GM20431 (cell line): ENCODE measurements at regions not wholly inside any gene's neighbourhood (a gene's known extent, or its start where the extent isn't known, plus 50 kb on each side); places are given as distances from the start of the nearest gene placed in this dataset.

Experiments
- in situ Hi-C: fragments of 300-500 bp; cut with MseI, MboI; formaldehyde crosslinking; loops from one replicate; pipeline ENCODE4 v1.15.0; 2020; ENCODE audit warnings: low sequenced_read_pairs; ENCODE audit not compliant: unreplicated experiment

GRCh38 chr2:105626212-105626965 lies 118.3 kb upstream of the NCK2 start:
- in situ Hi-C loops, result no loop called here

DNA sequence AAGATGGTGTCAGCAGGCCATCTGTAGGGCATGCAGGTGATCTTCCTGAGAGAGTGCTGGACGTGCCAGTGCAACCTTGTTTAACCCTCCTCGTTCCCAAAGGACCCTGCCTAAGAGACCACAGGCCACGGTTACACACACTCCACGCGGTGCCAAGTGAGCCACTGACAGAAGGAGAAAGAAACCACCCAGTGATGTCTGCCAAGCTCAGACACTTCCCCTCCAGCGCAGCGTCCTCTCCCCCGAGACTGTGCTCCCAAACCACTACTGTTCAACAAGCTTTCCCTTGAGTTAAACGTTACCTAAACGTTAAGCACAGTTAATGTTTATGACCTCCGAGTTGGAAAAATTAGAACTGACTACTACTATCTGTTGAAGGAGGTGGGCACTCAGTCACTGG lies 119.1 kb upstream of the NCK2 start:
- in situ Hi-C loops, result no loop called here

- in situ Hi-C loops, result no loop called here
Observed at GRCh38 chr2:105621038-105621437, 123.7 kb upstream of the NCK2 start.

GRCh38 chr2:105618351-105618659 lies 126.4 kb upstream of the NCK2 start:
- in situ Hi-C loops, result no loop called here

DNA sequence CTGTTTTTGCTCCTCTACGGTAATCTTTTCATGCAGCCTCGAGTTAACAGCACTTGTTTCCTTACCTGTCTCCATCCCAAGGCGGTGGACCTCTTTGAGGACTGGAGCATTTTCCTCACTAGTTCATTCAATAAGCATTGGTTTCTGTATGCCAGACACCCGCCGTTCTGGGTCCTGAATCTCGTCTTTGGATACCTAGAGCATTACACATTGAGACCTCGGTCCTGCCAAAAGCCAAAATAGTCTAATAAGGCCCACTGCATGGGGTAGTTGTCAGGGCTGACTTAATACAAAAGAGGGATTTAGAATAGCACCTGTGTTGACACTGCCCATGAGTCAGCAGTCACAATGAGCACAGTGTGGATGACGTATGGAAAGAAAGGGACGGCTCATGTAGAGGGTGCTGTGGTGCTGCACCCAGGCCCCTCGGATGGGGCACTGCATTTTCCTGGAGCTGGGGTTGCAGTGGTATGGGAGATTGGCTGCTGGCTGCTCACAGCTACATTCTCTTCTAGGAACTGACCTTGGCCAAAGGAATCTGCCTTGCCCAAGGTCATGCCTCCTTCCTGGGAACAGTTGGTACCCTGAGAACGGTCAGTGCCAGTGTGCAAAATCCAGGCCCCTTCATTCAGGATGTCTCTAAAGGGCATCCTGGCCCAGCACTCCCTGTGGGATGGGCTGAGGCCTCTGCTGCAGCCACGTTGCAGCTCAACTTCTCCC lies 126.9 kb upstream of the NCK2 start:
- in situ Hi-C loops, result no loop called here

DNA sequence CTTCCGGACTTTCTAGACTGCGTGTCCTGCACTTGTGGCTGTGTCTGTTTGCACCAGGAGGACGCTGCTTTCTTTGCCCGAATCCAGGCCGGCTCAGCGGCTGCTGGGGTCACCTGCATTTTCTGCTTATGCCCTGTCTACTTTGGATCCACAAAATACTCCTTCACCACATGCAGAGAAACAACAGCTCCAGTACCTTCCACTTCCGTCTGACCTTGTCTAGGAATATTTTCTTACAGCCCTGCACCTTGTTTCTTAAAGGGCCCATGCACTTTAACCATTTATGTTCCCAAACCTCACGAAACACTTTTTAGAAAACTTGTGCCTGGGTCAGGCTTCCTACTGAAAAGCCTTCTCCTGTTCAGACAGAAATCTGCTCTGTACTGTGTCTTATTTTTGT lies 129.4 kb upstream of the NCK2 start:
- in situ Hi-C loops, result no loop called here

GRCh38 chr2:105611811-105612424 lies 132.8 kb upstream of the NCK2 start:
- in situ Hi-C loops, result no loop called here

- in situ Hi-C loops, result no loop called here
Observed at GRCh38 chr2:105611333-105611637, 133.4 kb upstream of the NCK2 start.

DNA sequence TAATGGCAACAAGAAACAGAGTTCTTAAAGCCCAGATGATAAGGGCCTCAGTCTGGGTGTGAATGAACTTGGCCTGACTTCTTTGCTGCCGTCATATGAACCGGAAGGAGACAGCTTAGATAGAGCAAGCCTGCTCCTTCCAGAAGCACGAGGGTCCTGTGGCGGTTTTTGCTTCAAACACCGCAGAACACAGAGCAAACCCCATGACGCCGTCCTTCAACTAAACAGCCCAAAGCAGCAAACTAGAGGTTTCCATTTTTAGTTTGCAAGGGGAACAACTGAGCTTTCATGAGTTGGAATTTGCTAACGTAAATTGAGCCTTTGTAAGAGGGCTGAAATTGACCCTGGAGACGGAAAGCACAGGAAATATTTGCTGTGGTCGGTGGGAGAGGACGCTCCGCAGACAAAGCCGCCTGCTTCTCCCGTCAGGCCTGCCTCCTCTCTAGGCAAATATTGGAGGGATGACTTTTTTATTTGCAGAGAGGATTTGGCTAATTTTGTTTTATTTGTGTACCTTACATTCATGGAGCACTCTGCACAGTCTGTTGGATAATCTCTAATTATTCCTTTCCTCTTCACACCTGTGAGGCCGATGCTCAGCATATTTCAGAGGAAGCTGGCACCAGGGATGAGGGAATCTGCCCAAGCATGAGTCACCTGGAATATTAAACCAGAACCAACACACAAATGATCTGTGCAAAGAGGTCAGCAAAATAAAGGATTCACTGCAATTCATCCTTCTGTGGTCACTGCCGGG lies 134.0 kb upstream of the NCK2 start:
- in situ Hi-C loops, result no loop called here

GRCh38 chr2:105609746-105610402 lies 134.8 kb upstream of the NCK2 start:
- in situ Hi-C loops, result no loop called here

DNA sequence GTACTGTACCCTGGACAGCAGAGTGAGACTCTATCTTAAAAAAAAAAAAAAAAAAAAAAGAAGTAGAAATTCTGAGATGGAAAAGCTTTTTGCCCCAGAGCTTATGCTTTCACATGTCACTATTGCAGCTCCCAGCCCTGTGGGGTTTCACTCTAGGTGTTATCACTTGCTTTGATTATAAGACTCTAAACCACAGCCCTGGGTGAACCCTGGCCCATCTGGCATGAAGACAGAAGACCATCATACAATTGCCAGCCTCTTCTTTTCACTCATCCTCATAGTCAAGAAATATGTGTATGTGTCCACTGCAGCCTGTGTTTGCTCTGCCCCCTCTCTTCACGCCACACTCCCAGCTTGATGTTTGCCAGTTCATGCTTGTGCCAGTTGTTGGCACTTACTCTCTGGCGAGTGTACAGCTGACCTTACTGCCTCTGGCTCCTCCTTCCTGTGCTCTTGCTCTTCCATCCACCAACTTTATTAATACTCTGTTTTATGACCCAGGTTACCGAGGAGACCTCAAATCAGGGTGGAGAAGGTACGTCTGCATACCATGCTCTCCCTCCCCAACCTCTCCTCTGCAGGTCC lies 136.7 kb upstream of the NCK2 start:
- in situ Hi-C loops, result no loop called here

DNA sequence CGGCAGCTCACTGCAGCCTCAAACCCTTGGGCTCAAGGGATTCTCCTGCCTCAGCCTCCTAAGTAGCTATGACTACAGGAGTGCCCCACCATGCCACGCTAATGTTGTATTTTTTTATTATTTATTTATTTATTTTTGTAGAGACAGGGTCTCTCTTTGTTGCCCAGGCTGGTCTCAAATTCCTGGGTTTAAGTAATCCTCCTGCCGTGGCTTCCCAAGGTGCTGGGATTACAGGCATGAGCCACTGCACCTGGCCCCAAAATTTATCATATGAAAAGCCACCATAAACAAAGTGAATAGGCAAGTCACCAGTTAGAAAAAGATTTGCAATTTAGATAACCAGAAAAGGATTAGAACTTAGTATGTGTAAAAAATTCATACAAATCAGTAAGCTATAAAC lies 138.6 kb upstream of the NCK2 start:
- in situ Hi-C loops, result no loop called here

GRCh38 chr2:105604938-105605337 lies 139.8 kb upstream of the NCK2 start:
- in situ Hi-C loops, result no loop called here

GRCh38 chr2:105600949-105601794 lies 143.5 kb upstream of the NCK2 start:
- in situ Hi-C loops, result no loop called here

DNA sequence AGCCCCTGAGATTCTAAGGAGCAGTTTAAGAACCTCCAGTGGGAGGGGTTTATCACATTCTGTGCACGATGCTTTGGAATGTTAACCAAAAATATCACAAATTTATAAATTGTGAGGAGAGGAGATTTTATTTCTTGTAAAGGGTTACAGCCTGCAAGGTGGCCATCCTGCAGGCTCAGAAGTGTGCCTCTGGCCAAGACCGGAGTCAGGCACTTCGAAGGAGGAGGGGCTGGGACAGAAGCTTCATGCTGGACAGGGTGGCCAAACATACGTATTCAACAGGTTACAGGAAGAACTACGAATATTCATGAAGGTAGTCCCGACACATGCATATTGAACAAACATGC lies 144.1 kb upstream of the NCK2 start:
- in situ Hi-C loops, result no loop called here

- in situ Hi-C loops, result no loop called here
Observed at GRCh38 chr2:105600037-105600442, 144.7 kb upstream of the NCK2 start.

- in situ Hi-C loops, result no loop called here
Observed at GRCh38 chr2:105598829-105599698, 145.6 kb upstream of the NCK2 start.
